ENCODE measurements at regions not wholly inside any gene's neighbourhood (a gene's known extent, or its start where the extent isn't known, plus 50 kb on each side); places are given as distances from the start of the nearest gene placed in this dataset.
A peak's percentile ranks its signal among the peaks of the same experiment; 100 is the strongest.
"Not testable (repeated sequence)": the region's sequence is repeated elsewhere in the genome, so short reads cannot be mapped to it uniquely, and the experiment has no call there.

GRCh38 chr17:34423978-34424813 is 61.2 kb upstream of the CCL1 start:
- Histone ChIP-seq H3K27ac (no peak overlapping the region), H3K36me3 (no peaks in the 10 kb centered on the region), H3K9me3 (no peaks in the 10 kb centered on the region), H3K27me3 (peaks cover 13 to 56% of the 10 kb centered on the region in 2 donors), H3K4me3 (no peak overlapping the region), H3K4me1 (no peaks in the 10 kb centered on the region)
- ATAC-seq: peak; percentile 56
- TF ChIP-seq CTCF (IDR thresholded peaks at IDR 0.05): no peak
- intact Hi-C loops (cut with DNase I): loop anchor here in 1 of 2 donors (10.0 kb wide), 1 partner anchor 211 kb away; no protein-coding TSS in a partner anchor
- DNase-seq: no peak

GRCh38 chr17:34423315-34423714 is 60.3 kb upstream of the CCL1 start:
- not testable (repeated sequence) for H3K4me1 ChIP-seq, ATAC-seq, H3K9me3 ChIP-seq, H3K27ac ChIP-seq, H3K36me3 ChIP-seq, DNase-seq, H3K4me3 ChIP-seq
- peaks cover 13 to 65% of the 10 kb centered on the region in 2 donors for H3K27me3 ChIP-seq
- intact Hi-C loops (cut with DNase I): loop anchor here in 1 of 2 donors (10.0 kb wide), 1 partner anchor 211 kb away; no protein-coding TSS in a partner anchor

- intact Hi-C loops (cut with DNase I): loop anchor here in 1 of 2 donors (10.0 kb wide), 1 partner anchor 214 kb away; no protein-coding TSS in a partner anchor
- no peaks in the 10 kb centered on the region for H3K4me1 ChIP-seq
- H3K36me3 ChIP-seq: no peaks in the 10 kb centered on the region
- no peaks in the 10 kb centered on the region for H3K9me3 ChIP-seq
- no peak for ATAC-seq
- no peak for TF ChIP-seq CTCF (IDR thresholded peaks at IDR 0.05)
- H3K27ac ChIP-seq: no peak overlapping the region
- H3K27me3 ChIP-seq: peaks cover 13 to 72% of the 10 kb centered on the region in 2 donors
- no peak for DNase-seq
- no peak overlapping the region for H3K4me3 ChIP-seq
Measured at GRCh38 chr17:34420900-34421299, 57.9 kb upstream of the CCL1 start.

GRCh38 chr17:34420254-34420766 is 57.3 kb upstream of the CCL1 start:
- peak; percentile 88 for ATAC-seq
- peak in 2 of 4 donors; percentile 44 to 65 for DNase-seq
- no peaks in the 10 kb centered on the region for H3K36me3 ChIP-seq
- H3K9me3 ChIP-seq: no peaks in the 10 kb centered on the region
- intact Hi-C loops (cut with DNase I): loop anchor here in 1 of 2 donors (10.0 kb wide), 1 partner anchor 214 kb away; no protein-coding TSS in a partner anchor
- peaks cover 12 to 72% of the 10 kb centered on the region in 2 donors for H3K27me3 ChIP-seq
- TF ChIP-seq CTCF (IDR thresholded peaks at IDR 0.05): peak; percentile 96 to 98
- no peak overlapping the region for H3K27ac ChIP-seq
- H3K4me3 ChIP-seq: no peak overlapping the region
- H3K4me1 ChIP-seq: no peaks in the 10 kb centered on the region

- DNase-seq (no peak), ATAC-seq (no peak)
- H3K27ac ChIP-seq: no peak overlapping the region
Measured at GRCh38 chr17:34416116-34416515, 53.1 kb upstream of the CCL1 start.

More at GRCh38 chr17:34416116-34416515, 53.1 kb upstream of the CCL1 start:
- Histone ChIP-seq H3K4me3 (no peak overlapping the region), H3K27me3 (peaks cover 4 to 56% of the 10 kb centered on the region in 2 donors), H3K36me3 (no peaks in the 10 kb centered on the region), H3K9me3 (no peaks in the 10 kb centered on the region), H3K4me1 (no peaks in the 10 kb centered on the region)
- intact Hi-C loops (cut with DNase I): no loop called here
- no peak for TF ChIP-seq CTCF (IDR thresholded peaks at IDR 0.05)

Measured in left lung (tissue), 4 donors.